Breast epithelium (tissue), 4 donors: ENCODE measurements at regions not wholly inside any gene's neighbourhood (a gene's known extent, or its start where the extent isn't known, plus 50 kb on each side); places are given as distances from the start of the nearest gene placed in this dataset.

Experiments
- DNase-seq, 2 donors: peaks; one replicate each; pipeline ENCODE4 v3.0.0-alpha.2; 2019; ENCODE audit warnings: low spot score in 2 of 2
- H3K27ac ChIP-seq, 2 donors: fragments of 200-600 bp; sonication (generic) in 1 of 2; one replicate each; pipeline ENCODE4 v1.5.1; 2016 to 2019; ENCODE audit warnings: mild to moderate bottlenecking in 1 of 2
- H3K27me3 ChIP-seq, 2 donors: fragments of 200-600 bp; sonication (generic) in 1 of 2; one replicate each; pipeline versions ENCODE4 v1.5.1 to v1.6.0; 2017 to 2019; ENCODE audit warnings: control low read depth in 1 of 2, mild to moderate bottlenecking in 1 of 2
- H3K36me3 ChIP-seq: fragments of 200-600 bp; one replicate; pipeline ENCODE4 v1.5.1; 2019
- H3K4me1 ChIP-seq, 2 donors: fragments of 200-600 bp; sonication (generic); one replicate each; pipeline ENCODE4 v1.5.1; 2016 to 2019; ENCODE audit warnings: control low read depth in 1 of 2
- H3K4me3 ChIP-seq, 3 donors: fragments of 200-600 bp; sonication (generic); 1 replicate in 2 of 3; 2 replicates in 1 of 3; pipeline ENCODE4 v1.5.1; 2016 to 2019; ENCODE audit warnings: mild to moderate bottlenecking in 3 of 3, moderate library complexity in 2 of 3
- H3K9me3 ChIP-seq, 2 donors: fragments of 200-600 bp; sonication (generic) in 1 of 2; one replicate each; pipeline ENCODE4 v1.5.1; 2016 to 2019; ENCODE audit warnings: control low read depth in 1 of 2
- CTCF ChIP-seq, 3 donors: fragments of 450-650 bp; IDR thresholded peaks; one replicate each; pipeline ENCODE4 v1.5.1; 2016 to 2017; ENCODE audit warnings: antibody characterized with exemption in 3 of 3, mild to moderate bottlenecking in 3 of 3, moderate library complexity in 3 of 3
- POLR2A ChIP-seq: fragments of 450-650 bp; IDR thresholded peaks from one replicate; pipeline ENCODE4 v1.6.1; 2016; ENCODE audit warnings: antibody characterized with exemption, mild to moderate bottlenecking, moderate library complexity
- POLR2AphosphoS5 ChIP-seq, 3 donors: sonication (generic); formaldehyde crosslinking; IDR thresholded peaks; one replicate each; pipeline ENCODE4 v1.6.1; 2017; ENCODE audit warnings: antibody characterized with exemption in 3 of 3
- intact Hi-C: fragments of 100-400 bp; cut with DNase I; formaldehyde crosslinking; loops from one replicate; pipeline ENCODE4 v1.15.1; 2023; ENCODE audit warnings: low total_unique reads

GRCh38 chr15:66944121-66944520, 121.3 kb upstream of the SMAD3 start:
- Histone ChIP-seq H3K4me3 (no peak overlapping the region), H3K27ac (no peak overlapping the region), H3K4me1 (no peaks in the 10 kb centered on the region), H3K27me3 (no peaks in the 10 kb centered on the region), H3K36me3 (no peaks in the 10 kb centered on the region), H3K9me3 (no peaks in the 10 kb centered on the region)
- intact Hi-C loops: loop anchor here (10.0 kb wide), 1 partner anchor 361 kb away; no protein-coding TSS in a partner anchor
- TF ChIP-seq POLR2A: no peak
- no peak for TF ChIP-seq CTCF (IDR thresholded peaks at IDR 0.05)
- no peak for TF ChIP-seq POLR2AphosphoS5 (IDR thresholded peaks at IDR 0.05)
- no peak for DNase-seq

GRCh38 chr15:66945286-66945685, 120.1 kb upstream of the SMAD3 start:
- TF ChIP-seq POLR2AphosphoS5 (IDR thresholded peaks at IDR 0.05): no peak
- no peak for TF ChIP-seq POLR2A
- no peak for TF ChIP-seq CTCF (IDR thresholded peaks at IDR 0.05)
- Histone ChIP-seq H3K4me3 (no peak overlapping the region), H3K4me1 (no peaks in the 10 kb centered on the region), H3K9me3 (no peaks in the 10 kb centered on the region), H3K27ac (no peak overlapping the region), H3K36me3 (no peaks in the 10 kb centered on the region), H3K27me3 (no peaks in the 10 kb centered on the region)
- intact Hi-C loops: loop anchor here (10.0 kb wide), 1 partner anchor 360 kb away; no protein-coding TSS in a partner anchor
- DNase-seq: no peak

- H3K4me3 ChIP-seq: no peak overlapping the region
- H3K4me1 ChIP-seq: no peaks in the 10 kb centered on the region
- H3K9me3 ChIP-seq: no peaks in the 10 kb centered on the region
- H3K27me3 ChIP-seq: no peaks in the 10 kb centered on the region
- H3K36me3 ChIP-seq: no peaks in the 10 kb centered on the region
- TF ChIP-seq CTCF (IDR thresholded peaks at IDR 0.05) (no peak), POLR2A (no peak), POLR2AphosphoS5 (IDR thresholded peaks at IDR 0.05) (no peak)
- no peak for DNase-seq
- intact Hi-C loops: loop anchor here (10.0 kb wide), 1 partner anchor 359 kb away; no protein-coding TSS in a partner anchor
- H3K27ac ChIP-seq: no peak overlapping the region
These were observed 119.6 kb upstream of the SMAD3 start for GRCh38 chr15:66945842-66946241.

GRCh38 chr15:66946578-66947164, 118.7 kb upstream of the SMAD3 start:
- peak; percentile 57 to 73 for DNase-seq
- H3K4me3 ChIP-seq: no peak overlapping the region
- intact Hi-C loops: loop anchor here (10.0 kb wide), 1 partner anchor 358 kb away; no protein-coding TSS in a partner anchor
- H3K9me3 ChIP-seq: no peaks in the 10 kb centered on the region
- no peaks in the 10 kb centered on the region for H3K4me1 ChIP-seq
- no peak overlapping the region for H3K27ac ChIP-seq
- TF ChIP-seq CTCF (IDR thresholded peaks at IDR 0.05): peak; percentile 81 to 92 (median 87)
- no peak for TF ChIP-seq POLR2A
- no peak for TF ChIP-seq POLR2AphosphoS5 (IDR thresholded peaks at IDR 0.05)
- no peaks in the 10 kb centered on the region for H3K36me3 ChIP-seq
- H3K27me3 ChIP-seq: no peaks in the 10 kb centered on the region

- intact Hi-C loops: loop anchor here (10.0 kb wide), 1 partner anchor 357 kb away; no protein-coding TSS in a partner anchor
- H3K27me3 ChIP-seq: no peaks in the 10 kb centered on the region
- no peak for TF ChIP-seq POLR2A
- TF ChIP-seq POLR2AphosphoS5 (IDR thresholded peaks at IDR 0.05): no peak
- TF ChIP-seq CTCF (IDR thresholded peaks at IDR 0.05): no peak
- H3K9me3 ChIP-seq: no peaks in the 10 kb centered on the region
- no peaks in the 10 kb centered on the region for H3K4me1 ChIP-seq
- no peaks in the 10 kb centered on the region for H3K36me3 ChIP-seq
- no peak for DNase-seq
- H3K4me3 ChIP-seq: no peak overlapping the region
- H3K27ac ChIP-seq: no peak overlapping the region
These were observed 117.9 kb upstream of the SMAD3 start for GRCh38 chr15:66947471-66947870.
